ENCODE measurements at regions not wholly inside any gene's neighbourhood (a gene's known extent, or its start where the extent isn't known, plus 50 kb on each side); places are given as distances from the start of the nearest gene placed in this dataset.

- DNase-seq (ENCODE audit: low read depth, low spot score) (no peak), ATAC-seq (no peak)
- no peak for TF ChIP-seq CEBPB (IDR thresholded peaks at IDR 0.05; ENCODE audit: low read depth)
- no peak for TF ChIP-seq ELF1 (IDR thresholded peaks at IDR 0.05; ENCODE audit: borderline replicate concordance, low read depth)
- TF ChIP-seq SRF (IDR thresholded peaks at IDR 0.05; ENCODE audit: low read depth): no peak
- TF ChIP-seq RAD21 (IDR thresholded peaks at IDR 0.05; ENCODE audit: low read depth): no peak
- TF ChIP-seq CTCF (IDR thresholded peaks at IDR 0.05 in 2 of 3, conservative IDR thresholded peaks at IDR 0.05 in 1 of 3; ENCODE audit: borderline replicate concordance in 1 of 3, insufficient read depth in 1 of 3, low read depth in 2 of 3, low read length in 2 of 3): no peak
- no peak for TF ChIP-seq SP1 (IDR thresholded peaks at IDR 0.05; ENCODE audit: low read depth)
- TF ChIP-seq TCF7L2 (IDR thresholded peaks at IDR 0.05; ENCODE audit: borderline replicate concordance, extremely low read depth, insufficient read depth, insufficient read length): no peak
- no peak for TF ChIP-seq ZBTB33 (IDR thresholded peaks at IDR 0.05; ENCODE audit: extremely low read depth, insufficient replicate concordance, low read length)
- no peak for TF ChIP-seq JUND (IDR thresholded peaks at IDR 0.05)
- TF ChIP-seq YY1 (IDR thresholded peaks at IDR 0.05; ENCODE audit: extremely low read depth, insufficient replicate concordance, low read depth, low read length): no peak
- no peak for TF ChIP-seq FOSL1 (IDR thresholded peaks at IDR 0.05; ENCODE audit: low read depth)
- no TSS peak for BruUV-seq (replicated peaks)
- no peaks in the 10 kb centered on the region for H3K9me3 ChIP-seq (ENCODE audit: control insufficient read depth in 1 of 2, insufficient read depth in 1 of 2, low read depth in 1 of 2, low read length in 2 of 2)
- H2AFZ ChIP-seq (ENCODE audit: low read depth, low read length, poor library complexity, severe bottlenecking): no peak overlapping the region
- H3K4me1 ChIP-seq (ENCODE audit: control insufficient read depth in 1 of 2, insufficient read depth in 2 of 2, low read length in 2 of 2): peaks cover 10 to 21% of the 10 kb centered on the region in 2 experiments; a peak in 3 of 4 replicates
- H3K9ac ChIP-seq (ENCODE audit: low read length): no peak overlapping the region
- no peaks in the 10 kb centered on the region for H3K79me2 ChIP-seq (ENCODE audit: insufficient read depth, low read length)
- CTCF ChIA-PET: no interaction called here
- no peaks in the 10 kb centered on the region for H3K36me3 ChIP-seq (ENCODE audit: control insufficient read depth in 1 of 2, insufficient read depth in 2 of 2, low read length in 2 of 2)
- no peaks in the 10 kb centered on the region for H3K9me2 ChIP-seq (ENCODE audit: insufficient read depth)
- H3K4me3 ChIP-seq (replicated peaks in 1 of 2; ENCODE audit: low read depth in 1 of 2, low read length in 2 of 2): no peak overlapping the region
- no peak overlapping the region for H3K27ac ChIP-seq (ENCODE audit: low read depth, low read length)
- no peaks in the 10 kb centered on the region for H3K27me3 ChIP-seq (ENCODE audit: insufficient read depth, low read length)
- H4K20me1 ChIP-seq (ENCODE audit: insufficient read depth): no peaks in the 10 kb centered on the region
- H3K4me2 ChIP-seq (ENCODE audit: low read length): no peak overlapping the region
- RAD21 ChIA-PET (ENCODE audit: low non-redundant PET in 1 of 2, low total read pairs in 2 of 2, uncharacterized antibody in 2 of 2, unreplicated experiment in 2 of 2): no interaction called here
- POLR2A ChIA-PET: no interaction called here
- intact Hi-C loops (cut with micrococcal nuclease): loop anchor here (5.0 kb wide), 1 partner anchor 307 kb away; no protein-coding TSS in a partner anchor
Measured at GRCh38 chr11:29324328-29324727, 692.5 kb downstream of the KCNA4 start.
